ENCODE measurements at regions not wholly inside any gene's neighbourhood (a gene's known extent, or its start where the extent isn't known, plus 50 kb on each side); places are given as distances from the start of the nearest gene placed in this dataset.

- H2AFZ ChIP-seq (ENCODE audit: low read length), result no peak overlapping the region
- H3K9me2 ChIP-seq (replicated peaks; ENCODE audit: insufficient read depth, low read length), result no peaks in the 10 kb centered on the region
- H3K27ac ChIP-seq (ENCODE audit: low read length), result no peak overlapping the region
- H3K36me3 ChIP-seq (replicated peaks; ENCODE audit: insufficient read depth, low read length), result no peaks in the 10 kb centered on the region
- H3K9ac ChIP-seq (ENCODE audit: low read length), result no peak overlapping the region
- H3F3A ChIP-seq (ENCODE audit: insufficient read depth, low read length), result no peaks in the 10 kb centered on the region
- H3K4me2 ChIP-seq (ENCODE audit: low read depth, low read length), result no peak overlapping the region
- no peaks in the 10 kb centered on the region for H4K20me1 ChIP-seq (ENCODE audit: insufficient read depth, low read length)
- H3K9me3 ChIP-seq (replicated peaks; ENCODE audit: insufficient read depth, low read length), result no peaks in the 10 kb centered on the region
- no peak for DNase-seq
- no peaks in the 10 kb centered on the region for H3K4me1 ChIP-seq (ENCODE audit: low read length)
- TF ChIP-seq EZH2phosphoT487 (IDR thresholded peaks at IDR 0.05; ENCODE audit: low read length) (no peak), CTCF (IDR thresholded peaks at IDR 0.05; ENCODE audit: low read length) (no peak), EZH2 (optimal IDR thresholded peaks at IDR 0.05; ENCODE audit: low read depth, low read length) (no peak)
- no peaks in the 10 kb centered on the region for H3K27me3 ChIP-seq (replicated peaks; ENCODE audit: insufficient read depth, low read length)
- no peaks in the 10 kb centered on the region for H3K79me2 ChIP-seq (ENCODE audit: low read length)
- H3K4me3 ChIP-seq (ENCODE audit: low read length), result no peak overlapping the region
Measured at GRCh38 chr6:14549304-14549770, 431.8 kb downstream of the CD83 start.

- Histone ChIP-seq H3K9me3 (replicated peaks; ENCODE audit: insufficient read depth, low read length) (no peaks in the 10 kb centered on the region), H3K36me3 (replicated peaks; ENCODE audit: insufficient read depth, low read length) (no peaks in the 10 kb centered on the region), H4K20me1 (ENCODE audit: insufficient read depth, low read length) (no peaks in the 10 kb centered on the region), H3F3A (ENCODE audit: insufficient read depth, low read length) (no peaks in the 10 kb centered on the region), H3K4me3 (ENCODE audit: low read length) (no peak overlapping the region), H3K4me2 (ENCODE audit: low read depth, low read length) (no peak overlapping the region), H3K9ac (ENCODE audit: low read length) (no peak overlapping the region), H2AFZ (ENCODE audit: low read length) (no peak overlapping the region), H3K9me2 (replicated peaks; ENCODE audit: insufficient read depth, low read length) (no peaks in the 10 kb centered on the region), H3K27ac (ENCODE audit: low read length) (no peak overlapping the region), H3K27me3 (replicated peaks; ENCODE audit: insufficient read depth, low read length) (no peaks in the 10 kb centered on the region), H3K79me2 (ENCODE audit: low read length) (no peaks in the 10 kb centered on the region), H3K4me1 (ENCODE audit: low read length) (no peaks in the 10 kb centered on the region)
- DNase-seq, result no peak
- TF ChIP-seq EZH2phosphoT487 (IDR thresholded peaks at IDR 0.05; ENCODE audit: low read length), result no peak
- TF ChIP-seq EZH2 (optimal IDR thresholded peaks at IDR 0.05; ENCODE audit: low read depth, low read length), result no peak
- TF ChIP-seq CTCF (IDR thresholded peaks at IDR 0.05; ENCODE audit: low read length), result no peak
Measured at GRCh38 chr6:14549871-14550270, 432.3 kb downstream of the CD83 start.

GRCh38 chr6:14550410-14550809 lies 432.8 kb downstream of the CD83 start:
- H3K4me2 ChIP-seq (ENCODE audit: low read depth, low read length), result no peak overlapping the region
- no peaks in the 10 kb centered on the region for H3K79me2 ChIP-seq (ENCODE audit: low read length)
- no peaks in the 10 kb centered on the region for H3K36me3 ChIP-seq (replicated peaks; ENCODE audit: insufficient read depth, low read length)
- H3F3A ChIP-seq (ENCODE audit: insufficient read depth, low read length), result no peaks in the 10 kb centered on the region
- H3K27me3 ChIP-seq (replicated peaks; ENCODE audit: insufficient read depth, low read length), result no peaks in the 10 kb centered on the region
- no peaks in the 10 kb centered on the region for H4K20me1 ChIP-seq (ENCODE audit: insufficient read depth, low read length)
- no peaks in the 10 kb centered on the region for H3K9me2 ChIP-seq (replicated peaks; ENCODE audit: insufficient read depth, low read length)
- no peaks in the 10 kb centered on the region for H3K4me1 ChIP-seq (ENCODE audit: low read length)
- no peak overlapping the region for H3K9ac ChIP-seq (ENCODE audit: low read length)
- no peaks in the 10 kb centered on the region for H3K9me3 ChIP-seq (replicated peaks; ENCODE audit: insufficient read depth, low read length)
- no peak for DNase-seq
- no peak overlapping the region for H2AFZ ChIP-seq (ENCODE audit: low read length)
- no peak overlapping the region for H3K4me3 ChIP-seq (ENCODE audit: low read length)
- H3K27ac ChIP-seq (ENCODE audit: low read length), result no peak overlapping the region
- no peak for TF ChIP-seq CTCF (IDR thresholded peaks at IDR 0.05; ENCODE audit: low read length)
- no peak for TF ChIP-seq EZH2 (optimal IDR thresholded peaks at IDR 0.05; ENCODE audit: low read depth, low read length)
- TF ChIP-seq EZH2phosphoT487 (IDR thresholded peaks at IDR 0.05; ENCODE audit: low read length), result no peak

Data from MM.1S (cell line).